NOMO-1 treated with DMSO at 0.1 percent for 48 hours (cell line): ENCODE measurements at regions not wholly inside any gene's neighbourhood (a gene's known extent, or its start where the extent isn't known, plus 50 kb on each side); places are given as distances from the start of the nearest gene placed in this dataset.

Experiments used
- DNase-seq: peaks from one replicate; lab custom pipeline; 2025; ENCODE audit not compliant: unreplicated experiment; lab: John Stamatoyannopoulos, UW

- DNase-seq = no peak
Observed at GRCh38 chr16:7979448-7980132, 610.7 kb downstream of the TMEM114 start.

GRCh38 chr16:7976563-7976962, 613.7 kb downstream of the TMEM114 start:
- DNase-seq = no peak

GRCh38 chr16:7976125-7976524, 614.2 kb downstream of the TMEM114 start:
- no peak for DNase-seq

GRCh38 chr16:7967996-7968509, 622.3 kb downstream of the TMEM114 start:
- no peak for DNase-seq

GRCh38 chr16:7964744-7965143, 625.6 kb downstream of the TMEM114 start:
- no peak for DNase-seq

GRCh38 chr16:7964167-7964566, 626.1 kb downstream of the TMEM114 start:
- DNase-seq = no peak

GRCh38 chr16:7962091-7962879, 628.0 kb downstream of the TMEM114 start:
- DNase-seq = no peak

- no peak for DNase-seq
Observed at GRCh38 chr16:7957151-7957550, 624.5 kb downstream of the RBFOX1 start.

- DNase-seq = no peak
Observed at GRCh38 chr16:7953360-7953759, 620.7 kb downstream of the RBFOX1 start.

GRCh38 chr16:7946142-7946541, 613.5 kb downstream of the RBFOX1 start:
- DNase-seq = no peak

GRCh38 chr16:7938175-7938574, 605.5 kb downstream of the RBFOX1 start:
- no peak for DNase-seq

- no peak for DNase-seq
Observed at GRCh38 chr16:7921345-7921744, 588.7 kb downstream of the RBFOX1 start.

GRCh38 chr16:7919782-7920181, 587.1 kb downstream of the RBFOX1 start:
- no peak for DNase-seq

- no peak for DNase-seq
Observed at GRCh38 chr16:7914748-7915147, 582.1 kb downstream of the RBFOX1 start.

GRCh38 chr16:7912132-7912531, 579.5 kb downstream of the RBFOX1 start:
- DNase-seq = no peak

GRCh38 chr16:7910116-7910515, 577.5 kb downstream of the RBFOX1 start:
- no peak for DNase-seq

GRCh38 chr16:7888411-7888810, 555.8 kb downstream of the RBFOX1 start:
- no peak for DNase-seq

GRCh38 chr16:7887316-7887715, 554.7 kb downstream of the RBFOX1 start:
- no peak for DNase-seq

- DNase-seq = no peak
Observed at GRCh38 chr16:7871979-7872378, 539.3 kb downstream of the RBFOX1 start.

GRCh38 chr16:7871371-7871770, 538.7 kb downstream of the RBFOX1 start:
- no peak for DNase-seq

- DNase-seq = no peak
Observed at GRCh38 chr16:7867831-7868230, 535.2 kb downstream of the RBFOX1 start.

- no peak for DNase-seq
Observed at GRCh38 chr16:7866144-7866543, 533.5 kb downstream of the RBFOX1 start.
